DMS 273 (cell line): ENCODE measurements at regions not wholly inside any gene's neighbourhood (a gene's known extent, or its start where the extent isn't known, plus 50 kb on each side); places are given as distances from the start of the nearest gene placed in this dataset.

ENCODE experiments used
- DNase-seq: peaks from one replicate; lab custom pipeline; 2025; ENCODE audit not compliant: unreplicated experiment; lab: John Stamatoyannopoulos, UW

DNA sequence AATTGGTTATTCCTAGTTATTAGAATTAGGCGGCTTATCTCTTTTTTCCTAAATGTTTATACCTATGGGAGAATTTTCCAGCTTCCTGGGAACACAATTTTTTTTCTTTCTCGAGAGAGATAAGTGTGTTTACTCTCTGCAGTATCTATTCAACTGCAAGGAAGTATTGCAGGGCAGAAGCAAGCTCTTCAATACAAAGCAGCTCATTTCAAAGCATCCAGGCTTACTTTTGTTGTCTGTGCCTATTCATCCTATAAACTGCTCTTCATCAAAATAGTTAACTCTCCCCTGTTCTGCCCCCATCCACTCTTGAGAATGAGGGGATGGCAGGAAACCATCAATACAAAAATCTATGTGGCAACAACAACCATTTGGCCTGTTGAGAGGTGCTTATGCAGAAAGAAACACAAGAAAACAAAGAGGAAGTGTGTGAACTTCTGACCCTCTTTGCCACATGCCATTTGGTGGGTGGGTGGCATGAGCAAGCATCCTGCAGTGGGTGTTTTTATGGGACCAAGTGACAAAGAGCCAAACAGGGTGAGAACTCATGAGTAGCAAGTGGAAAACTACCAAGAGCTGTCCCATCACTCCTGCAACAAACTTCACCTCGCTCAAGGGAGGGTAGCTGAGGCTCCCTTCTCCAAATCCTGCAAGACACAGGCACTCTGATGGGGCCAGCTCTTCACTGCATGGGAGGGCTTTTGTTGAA, 50.6 kb upstream of the MRPS6 start:
- DNase-seq: peak; percentile 25

GRCh38 chr21:34021726-34022125, 51.7 kb upstream of the MRPS6 start:
- DNase-seq: no peak

GRCh38 chr21:34020983-34021553, 52.3 kb upstream of the MRPS6 start:
- DNase-seq: peak; percentile 61

DNA sequence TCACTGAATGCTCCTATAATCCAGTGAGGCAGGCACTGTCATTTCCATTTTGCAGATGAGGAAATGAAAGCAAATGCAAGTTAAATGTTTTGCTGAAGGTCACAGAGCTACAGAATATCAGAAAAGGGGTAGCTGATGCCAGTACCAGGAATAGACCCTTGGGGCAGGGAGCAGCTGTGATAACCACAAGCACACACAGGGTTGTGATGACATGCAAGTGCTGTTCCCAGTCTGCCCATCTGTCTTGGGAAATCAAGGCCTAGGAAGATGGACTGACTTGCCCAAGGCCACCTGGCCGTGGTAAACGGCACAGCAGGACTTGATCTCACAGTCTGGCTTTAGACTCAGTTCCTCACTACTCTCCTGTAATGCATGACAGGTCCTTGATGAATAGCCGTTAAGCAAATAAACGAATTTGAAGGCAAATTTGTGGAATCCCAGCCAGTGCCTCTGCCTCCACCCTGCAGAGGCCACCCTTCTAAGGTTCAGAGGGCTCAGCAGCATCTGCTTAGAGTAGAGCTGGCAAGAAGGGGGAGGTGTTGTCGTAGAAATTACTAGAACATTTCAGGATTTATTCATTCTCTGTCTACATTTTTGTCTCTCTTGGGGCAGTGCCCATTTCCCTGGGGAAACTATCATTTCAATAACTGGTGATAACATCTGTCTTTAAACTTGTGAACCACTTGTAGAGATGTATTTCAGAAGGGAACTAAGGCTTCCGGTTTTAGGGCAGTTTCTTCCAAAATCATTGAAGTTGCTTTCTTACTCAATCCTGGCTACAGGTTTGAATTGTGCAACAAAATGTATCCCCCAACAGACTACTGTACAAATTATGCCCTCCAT, 53.2 kb upstream of the MRPS6 start:
- DNase-seq: peak; percentile 98

GRCh38 chr21:34019402-34019801, 54.0 kb upstream of the MRPS6 start:
- DNase-seq: peak; percentile 46

DNA sequence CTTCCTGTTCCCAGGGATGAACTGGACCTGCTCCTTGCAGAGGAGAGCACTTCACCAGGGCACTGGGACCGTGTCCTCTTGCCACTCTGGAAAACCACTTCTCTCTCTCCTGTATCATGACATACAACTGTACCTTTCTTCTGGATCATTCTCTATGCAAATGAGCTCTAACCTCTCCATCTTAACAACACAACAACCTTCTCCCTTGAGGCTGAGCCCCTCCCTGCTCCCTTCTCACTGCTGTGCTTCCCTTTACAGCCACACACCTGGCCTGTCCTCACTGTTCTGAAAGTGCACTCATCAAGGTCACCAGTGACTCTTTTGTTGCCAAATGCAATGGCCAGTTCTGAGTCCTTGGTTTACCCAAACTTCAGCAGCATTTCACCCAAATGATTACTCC, 54.5 kb upstream of the MRPS6 start:
- DNase-seq: no peak

GRCh38 chr21:34018185-34018584, 55.2 kb upstream of the MRPS6 start:
- no peak for DNase-seq

DNA sequence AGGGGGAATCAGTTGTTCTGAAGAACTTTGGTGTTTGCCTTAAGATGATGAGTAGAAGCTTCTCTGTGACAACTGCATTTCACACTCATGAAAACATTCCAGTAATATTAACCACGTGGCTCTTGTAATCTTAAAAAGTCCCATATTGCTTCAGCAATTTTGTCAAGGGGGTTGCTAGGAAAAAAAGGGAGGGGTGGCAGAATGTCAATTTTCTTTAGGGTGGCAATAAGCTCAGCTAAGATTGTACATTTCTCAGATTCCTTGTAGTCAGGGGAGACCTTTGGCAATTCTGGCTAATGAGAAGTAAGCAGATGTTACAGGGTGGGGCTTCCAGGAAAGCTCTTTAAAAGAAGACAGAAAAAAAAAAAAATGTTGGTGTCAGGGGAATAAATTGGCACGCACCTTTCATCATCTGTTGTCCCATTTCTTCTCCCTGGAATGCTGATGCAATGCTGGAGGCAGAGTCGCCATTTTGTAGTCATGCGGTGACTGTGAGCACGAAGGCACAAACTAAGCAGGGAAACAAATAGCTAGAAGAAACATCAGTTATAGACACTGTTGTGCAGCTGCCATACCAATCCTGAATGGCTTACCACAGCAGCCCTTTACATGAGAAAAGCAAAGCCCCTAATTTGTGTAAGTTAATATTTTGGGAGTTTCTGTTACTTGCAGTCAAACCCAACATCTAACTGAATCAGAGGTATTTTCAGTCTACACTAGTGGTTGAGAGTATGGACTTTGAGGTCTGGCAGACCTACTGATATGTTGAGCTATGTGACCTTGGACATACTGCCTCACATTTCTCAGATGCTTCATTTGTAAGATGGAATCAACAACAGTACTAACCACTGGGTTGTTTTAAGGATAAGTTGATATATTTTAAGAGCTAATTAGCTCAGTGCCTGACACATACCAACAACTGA, 56.1 kb upstream of the MRPS6 start:
- peak; percentile 72 for DNase-seq

DNA sequence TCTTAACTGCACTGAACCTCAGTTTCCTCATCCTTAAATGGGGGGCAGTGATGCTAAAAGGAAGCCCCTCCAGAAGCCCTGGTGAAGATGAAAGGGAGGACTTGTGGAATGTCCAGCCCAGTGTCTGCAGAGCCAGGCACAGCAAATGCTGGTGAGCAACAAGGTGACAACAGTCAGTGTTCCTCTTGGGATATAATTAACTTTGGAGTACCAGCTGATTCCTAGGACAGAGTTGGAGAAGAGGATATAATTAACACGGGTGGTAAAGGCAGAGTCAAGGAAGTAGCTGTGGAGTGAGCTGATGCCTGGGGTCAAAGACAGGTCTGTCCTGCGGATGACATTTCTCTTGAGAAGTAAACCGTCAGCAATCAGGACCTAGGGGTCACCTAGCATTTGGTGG, 60.7 kb upstream of the MRPS6 start:
- no peak for DNase-seq

- no peak for DNase-seq
These were observed 61.7 kb upstream of the MRPS6 start for GRCh38 chr21:34011660-34012059.

GRCh38 chr21:34009193-34009592, 64.2 kb upstream of the MRPS6 start:
- DNase-seq: no peak

GRCh38 chr21:34008618-34009017, 64.8 kb upstream of the MRPS6 start:
- no peak for DNase-seq

DNA sequence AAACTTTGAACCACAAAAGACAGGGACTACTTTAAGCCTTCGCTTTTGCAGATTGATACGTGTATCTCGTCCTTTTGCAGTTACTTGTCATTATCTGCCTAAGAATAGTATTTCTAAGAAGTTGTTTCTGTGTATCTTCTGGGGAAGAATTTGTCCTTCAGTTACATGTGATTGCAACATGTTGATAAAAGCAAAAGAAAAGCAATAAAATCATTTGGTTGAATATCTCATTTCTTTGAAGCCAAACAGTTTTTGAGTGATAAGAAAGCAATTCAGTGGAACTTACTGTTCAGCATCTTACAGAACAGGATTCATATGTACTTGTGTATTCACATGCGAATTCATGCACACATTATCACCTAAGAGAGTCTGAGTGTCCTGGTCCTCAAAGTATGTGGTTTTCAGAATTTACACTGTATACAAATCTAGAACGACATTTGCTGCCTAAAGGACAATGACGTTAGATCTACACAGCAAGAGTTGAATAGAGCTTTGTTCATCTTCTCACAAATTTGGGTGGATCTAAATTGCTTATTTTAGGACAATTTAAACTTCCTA, 66.7 kb upstream of the MRPS6 start:
- no peak for DNase-seq

- DNase-seq: peak; percentile 21
These were observed 68.4 kb upstream of the MRPS6 start for GRCh38 chr21:34004974-34005373.

DNA sequence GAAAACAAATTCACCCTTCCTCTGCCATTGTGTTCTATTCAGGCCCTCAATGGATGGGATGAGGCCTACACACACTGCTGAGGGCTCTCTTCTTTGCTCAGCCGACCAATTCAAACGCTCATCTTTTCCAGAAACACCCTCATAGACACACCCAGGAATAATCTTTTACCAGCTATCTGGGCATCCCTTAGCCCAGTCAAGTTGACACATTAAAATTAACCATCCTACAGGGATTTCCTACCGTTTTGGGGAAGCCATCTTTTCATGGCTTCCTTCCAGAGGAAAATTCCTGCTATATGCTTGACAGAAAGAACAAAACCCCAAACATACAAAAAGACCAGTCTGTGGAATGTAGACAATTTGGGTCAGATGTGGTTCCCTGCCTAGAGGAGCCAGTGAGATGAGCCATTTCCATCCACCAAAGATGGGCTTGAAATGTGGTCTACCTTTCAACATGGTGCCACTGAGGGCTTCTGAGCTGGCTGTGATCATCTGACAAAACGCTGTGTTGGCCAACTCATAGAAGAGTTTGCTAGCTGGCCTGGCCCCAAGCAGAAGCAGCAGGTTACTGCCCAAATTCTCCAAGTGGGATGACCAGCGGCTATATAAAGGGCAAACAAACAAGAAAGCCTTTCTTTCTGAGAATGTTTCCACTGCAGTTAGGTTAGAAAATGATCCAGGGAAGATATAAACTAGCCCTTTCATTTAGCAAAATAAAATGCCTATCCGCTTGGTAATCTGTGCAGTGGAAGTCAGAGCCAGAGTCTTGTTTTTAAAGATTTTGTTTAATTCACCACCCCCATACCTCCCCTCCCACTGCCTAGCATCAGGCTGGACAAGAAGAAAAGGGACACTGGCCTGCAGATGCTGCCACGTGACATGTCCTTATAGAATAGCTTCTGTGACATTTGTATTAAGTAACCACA, 69.1 kb upstream of the MRPS6 start:
- DNase-seq: no peak

DNA sequence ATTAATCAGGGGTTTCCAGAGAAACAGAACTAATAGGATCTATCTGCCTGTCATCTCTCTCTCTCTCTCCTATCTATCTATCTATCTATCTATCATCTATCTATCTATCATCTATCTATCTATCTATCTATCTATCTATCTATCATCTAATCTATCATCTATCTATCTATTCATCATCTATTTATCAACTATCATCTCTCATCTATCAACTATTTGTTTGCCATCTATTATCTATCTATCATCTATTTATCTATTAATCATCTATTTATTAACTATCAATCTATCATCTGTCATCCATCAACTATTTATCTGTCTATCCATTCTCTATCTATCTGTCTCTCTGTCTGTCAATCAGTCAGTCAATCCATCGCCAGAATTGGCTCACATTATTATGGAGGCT, 70.0 kb upstream of the MRPS6 start:
- DNase-seq: no peak

DNA sequence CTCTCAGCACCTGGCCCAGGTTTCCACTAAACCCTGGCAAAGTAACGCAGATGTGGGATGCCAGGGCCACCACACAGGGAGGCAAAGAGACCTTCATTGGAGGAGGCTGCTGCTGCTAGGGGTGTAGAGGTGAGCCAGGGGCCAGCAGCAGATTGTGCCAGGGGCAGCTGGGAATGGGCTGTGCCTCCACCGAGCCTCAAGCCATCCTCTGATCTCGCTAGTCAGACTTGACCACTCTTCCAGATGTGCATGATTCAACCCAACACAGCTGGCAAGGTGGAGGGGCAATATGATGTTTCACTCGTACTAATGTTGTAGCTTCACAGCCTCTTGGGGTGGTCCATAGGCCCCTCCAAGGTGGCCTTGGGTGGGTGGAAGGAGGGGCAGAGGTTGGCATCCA, 73.0 kb upstream of the MRPS6 start:
- DNase-seq: no peak

GRCh38 chr21:33998809-33999208, 74.6 kb upstream of the MRPS6 start:
- no peak for DNase-seq

DNA sequence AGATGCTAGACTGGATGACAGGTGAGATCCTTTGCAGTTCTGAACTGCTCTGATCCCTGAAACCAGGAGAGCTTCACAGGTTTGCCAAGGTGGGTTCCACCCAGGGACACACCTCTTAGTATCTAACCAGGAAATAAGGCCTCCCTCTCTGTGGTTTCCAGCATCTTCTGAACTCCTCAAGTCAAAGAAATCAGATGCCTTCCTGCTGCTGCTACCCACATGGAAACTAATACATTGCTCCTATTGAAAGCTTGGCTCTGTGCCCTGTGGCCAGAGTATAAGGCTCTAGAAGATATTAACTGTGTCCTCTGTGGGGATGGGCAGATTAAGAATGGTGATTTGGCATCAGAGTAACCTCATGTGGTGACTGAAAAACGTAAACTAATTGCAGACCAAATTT, 75.0 kb upstream of the MRPS6 start:
- no peak for DNase-seq

DNA sequence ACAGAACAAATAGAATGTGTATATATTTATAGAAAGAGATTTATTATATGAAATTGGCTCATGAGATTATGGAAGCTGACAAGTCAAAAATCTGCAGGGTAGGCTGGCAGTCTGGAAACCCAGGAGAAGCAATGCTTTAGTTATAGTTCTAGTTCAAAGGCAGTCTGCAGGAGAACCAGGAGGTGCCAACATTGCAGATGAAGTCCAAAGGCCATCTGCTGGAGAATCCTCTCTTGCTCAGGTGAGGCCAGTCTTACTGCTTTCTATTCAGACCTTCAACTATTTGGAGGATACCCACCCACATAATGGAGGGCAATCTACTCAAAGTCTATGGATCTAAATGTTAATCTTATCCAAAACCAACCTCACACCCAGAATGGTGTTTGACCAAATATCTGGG, 75.9 kb upstream of the MRPS6 start:
- DNase-seq: no peak
